ENCODE measurements at regions not wholly inside any gene's neighbourhood (a gene's known extent, or its start where the extent isn't known, plus 50 kb on each side); places are given as distances from the start of the nearest gene placed in this dataset.

DNA sequence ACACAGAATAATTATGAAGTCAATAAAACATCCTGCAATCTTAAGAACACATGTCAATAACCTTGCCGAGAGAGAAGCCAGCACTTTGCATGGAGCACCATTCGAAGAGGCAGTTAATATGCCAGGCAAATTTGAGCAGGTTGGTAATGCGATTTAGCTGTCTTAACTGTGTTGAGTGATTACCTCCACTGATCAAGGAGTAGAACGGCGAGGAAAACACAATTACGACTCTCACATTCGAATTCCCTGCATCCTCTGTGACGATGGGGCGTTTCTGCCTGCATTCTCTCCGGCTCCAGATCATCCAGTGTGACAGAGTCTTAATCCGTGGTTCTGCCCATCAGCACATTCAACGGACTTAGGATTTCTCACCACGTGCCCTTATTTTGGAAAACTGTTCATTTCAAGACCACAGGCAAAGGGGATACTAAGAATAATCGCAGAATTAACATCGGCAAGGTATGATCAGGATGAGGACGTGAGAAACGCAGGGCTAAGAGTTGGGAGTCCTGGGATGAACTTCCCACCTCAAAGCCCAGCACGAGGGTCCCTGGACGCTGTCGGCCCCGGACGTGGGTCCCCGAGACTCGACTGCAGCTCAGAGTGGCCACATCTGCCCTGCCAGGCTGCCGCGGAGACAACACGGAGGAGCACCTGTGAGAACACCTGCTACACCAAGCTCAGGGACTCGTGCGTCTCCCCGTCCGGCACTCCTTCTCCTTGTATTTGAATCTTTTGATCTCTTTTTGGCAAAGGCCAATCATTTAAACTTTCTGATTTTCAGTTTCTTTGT lies 499.2 kb upstream of the SALL3 start:
- TF ChIP-seq POLR2AphosphoS5 (IDR thresholded peaks at IDR 0.05) (no peak), POLR2A (IDR thresholded peaks at IDR 0.05) (no peak)
- TF ChIP-seq, protein P1, sequence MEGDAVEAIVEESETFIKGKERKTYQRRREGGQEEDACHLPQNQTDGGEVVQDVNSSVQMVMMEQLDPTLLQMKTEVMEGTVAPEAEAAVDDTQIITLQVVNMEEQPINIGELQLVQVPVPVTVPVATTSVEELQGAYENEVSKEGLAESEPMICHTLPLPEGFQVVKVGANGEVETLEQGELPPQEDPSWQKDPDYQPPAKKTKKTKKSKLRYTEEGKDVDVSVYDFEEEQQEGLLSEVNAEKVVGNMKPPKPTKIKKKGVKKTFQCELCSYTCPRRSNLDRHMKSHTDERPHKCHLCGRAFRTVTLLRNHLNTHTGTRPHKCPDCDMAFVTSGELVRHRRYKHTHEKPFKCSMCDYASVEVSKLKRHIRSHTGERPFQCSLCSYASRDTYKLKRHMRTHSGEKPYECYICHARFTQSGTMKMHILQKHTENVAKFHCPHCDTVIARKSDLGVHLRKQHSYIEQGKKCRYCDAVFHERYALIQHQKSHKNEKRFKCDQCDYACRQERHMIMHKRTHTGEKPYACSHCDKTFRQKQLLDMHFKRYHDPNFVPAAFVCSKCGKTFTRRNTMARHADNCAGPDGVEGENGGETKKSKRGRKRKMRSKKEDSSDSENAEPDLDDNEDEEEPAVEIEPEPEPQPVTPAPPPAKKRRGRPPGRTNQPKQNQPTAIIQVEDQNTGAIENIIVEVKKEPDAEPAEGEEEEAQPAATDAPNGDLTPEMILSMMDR (IDR thresholded peaks at IDR 0.05) = no peak
